ENCODE measurements at regions not wholly inside any gene's neighbourhood (a gene's known extent, or its start where the extent isn't known, plus 50 kb on each side); places are given as distances from the start of the nearest gene placed in this dataset.
"Not testable (repeated sequence)": the region's sequence is repeated elsewhere in the genome, so short reads cannot be mapped to it uniquely, and the experiment has no call there.

- not testable (repeated sequence) for FAIRE-seq
Measured at GRCh38 chr7:135872861-135873260, 104.3 kb downstream of the MTPN start.

DNA sequence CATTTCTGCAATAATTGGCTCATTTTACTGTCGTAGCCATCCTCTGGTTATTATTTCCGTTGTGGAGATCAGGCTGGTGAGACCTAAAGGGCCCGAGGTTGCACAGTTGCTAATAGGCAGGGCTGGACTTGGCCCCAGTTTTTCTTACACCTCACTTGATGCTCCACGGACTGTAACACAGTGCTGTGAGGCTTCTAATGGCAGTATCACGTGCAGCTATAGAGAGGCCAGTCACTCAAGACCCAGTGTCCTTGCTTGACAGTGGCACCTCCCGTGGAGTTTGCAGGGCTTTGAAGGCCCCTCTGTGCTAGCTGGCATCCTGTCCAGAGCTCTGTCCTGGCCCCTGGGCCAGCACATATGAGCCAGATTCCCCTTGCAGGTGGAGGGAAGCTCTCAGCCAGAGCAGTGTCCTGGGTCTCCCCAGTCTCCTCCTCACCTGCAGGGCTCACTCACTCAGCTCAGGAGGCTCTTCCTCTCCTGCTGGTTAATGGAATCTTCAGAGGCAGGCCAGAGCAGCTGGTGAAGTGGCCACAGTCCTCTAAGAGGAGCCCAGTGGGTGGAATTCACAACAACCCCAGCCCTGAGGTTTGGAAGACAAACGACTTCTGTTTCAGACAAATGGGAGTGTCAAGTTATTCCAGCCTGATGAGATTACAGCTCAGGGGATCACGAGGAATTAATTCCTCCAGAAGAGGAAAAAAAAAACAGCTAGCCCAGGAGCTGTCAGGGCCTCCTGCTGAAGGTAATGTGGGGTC, 114.2 kb upstream of the FAM180A start:
- FAIRE-seq = no peak

GRCh38 chr7:135859538-135859937, 110.9 kb upstream of the FAM180A start:
- no peak for FAIRE-seq

DNA sequence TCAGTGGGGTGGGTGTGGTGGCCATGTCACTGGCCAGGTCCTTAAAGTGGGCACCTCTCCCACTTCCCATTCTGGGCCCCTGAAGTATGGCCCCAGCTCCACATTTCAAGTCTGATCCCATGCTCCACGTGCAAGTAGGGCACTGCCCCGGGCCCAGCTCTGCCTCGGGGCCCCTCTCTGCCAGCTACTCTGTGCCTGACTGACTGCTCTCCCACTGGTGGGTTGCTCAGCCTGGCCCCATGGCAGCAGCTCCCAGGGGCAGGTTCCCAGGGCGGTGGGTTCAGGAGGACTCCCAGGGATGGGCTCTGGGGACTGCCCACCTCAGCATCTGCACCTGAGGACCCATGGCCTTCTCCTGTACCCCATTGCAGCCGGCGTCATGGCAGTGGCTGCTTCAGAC, 110.2 kb upstream of the FAM180A start:
- FAIRE-seq = no peak

- no peak for FAIRE-seq
Measured at GRCh38 chr7:135858379-135858778, 109.8 kb upstream of the FAM180A start.

GRCh38 chr7:135857519-135858274, 109.1 kb upstream of the FAM180A start:
- no peak for FAIRE-seq

DNA sequence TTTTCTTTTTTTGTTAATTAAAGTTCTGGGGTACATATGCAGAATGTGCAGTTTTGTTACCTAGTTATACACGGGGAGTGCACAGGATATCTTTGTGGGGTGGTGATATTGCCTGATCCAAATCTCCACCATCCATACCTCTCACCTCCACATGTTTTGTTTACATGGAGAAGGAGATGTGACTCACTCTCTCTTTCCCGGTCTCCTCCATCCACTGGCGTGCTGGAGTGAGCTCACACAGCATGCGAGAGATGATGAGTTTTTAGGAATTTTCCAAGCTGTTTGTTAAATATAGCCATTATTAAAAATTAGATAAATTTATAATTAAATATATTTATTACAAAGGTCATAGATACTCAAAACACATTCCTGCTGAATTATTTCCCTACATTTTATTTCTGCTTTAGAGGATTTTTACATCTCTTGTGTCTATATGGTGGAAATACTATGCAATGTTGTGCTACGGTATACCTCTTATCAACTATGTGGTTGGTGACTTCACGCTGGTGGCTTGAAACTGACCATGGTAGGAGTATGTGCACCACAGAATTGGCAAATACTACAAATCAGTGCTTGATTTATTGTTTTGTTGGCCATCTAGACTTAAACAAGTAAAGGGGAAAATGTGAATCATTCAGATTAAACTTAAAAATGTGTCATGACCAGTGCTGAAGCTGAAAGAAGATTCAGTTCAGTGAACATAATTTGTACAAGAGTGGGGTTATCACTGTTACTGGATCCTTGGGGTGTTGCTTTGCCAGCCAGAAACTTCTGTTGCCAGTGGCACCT, 107.9 kb upstream of the FAM180A start:
- no peak for FAIRE-seq

DNA sequence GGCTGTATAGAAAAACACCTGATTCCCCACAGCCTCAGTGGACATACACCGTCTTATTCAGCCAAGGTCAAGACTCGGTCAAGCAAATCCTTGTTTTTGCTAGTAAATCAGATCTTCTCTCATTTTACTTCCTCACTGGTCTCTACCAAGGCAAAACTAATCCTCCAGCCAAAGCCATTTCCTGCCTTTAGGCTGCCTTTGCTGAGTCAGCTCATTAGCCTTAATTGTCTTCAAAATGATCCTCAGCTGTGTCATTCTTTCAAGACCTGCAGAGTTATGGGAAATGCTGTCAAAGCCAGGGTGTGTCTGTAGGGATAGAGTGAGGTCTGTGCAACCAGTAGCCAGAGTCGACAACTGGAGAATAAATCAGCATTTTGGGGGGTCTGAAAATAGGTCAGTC, 107.2 kb upstream of the FAM180A start:
- FAIRE-seq = no peak

DNA sequence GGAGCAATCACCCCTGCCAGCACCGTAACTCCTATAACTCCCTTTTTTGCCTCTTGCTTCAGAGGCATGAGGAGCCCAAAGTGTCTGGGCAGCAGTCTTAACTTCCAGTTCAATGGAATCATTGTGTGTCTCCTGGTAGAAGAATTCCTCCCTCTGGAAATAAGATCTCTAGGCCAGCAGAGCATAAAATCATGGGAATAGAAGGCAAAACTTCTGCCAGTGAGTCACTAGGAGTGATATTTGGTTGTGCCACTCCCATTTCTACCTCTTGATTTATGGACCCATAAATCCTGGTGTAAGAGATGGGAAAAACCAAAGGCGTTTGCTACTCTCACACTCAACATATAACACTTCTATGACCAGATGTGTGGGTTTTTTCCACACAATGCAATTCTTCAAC, 104.9 kb upstream of the FAM180A start:
- no peak for FAIRE-seq

DNA sequence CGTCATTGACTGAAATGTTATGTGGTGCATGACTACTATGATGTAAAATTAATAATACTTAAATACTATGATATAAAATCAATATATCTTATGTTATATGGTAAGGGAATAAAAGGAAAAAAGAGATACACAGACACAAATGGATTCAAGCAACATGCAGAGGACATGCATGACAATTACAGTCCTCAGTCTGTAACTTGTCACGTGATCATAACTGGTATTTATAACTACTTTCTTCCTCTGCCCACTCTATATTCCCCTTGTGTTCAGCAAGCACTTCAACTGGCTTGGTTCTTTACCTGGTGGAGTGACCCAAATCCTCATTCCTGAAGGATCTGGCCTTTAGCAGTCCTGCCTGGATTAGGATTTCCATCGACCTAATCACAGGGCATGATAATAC, 104.4 kb upstream of the FAM180A start:
- no peak for FAIRE-seq

- FAIRE-seq = no peak
Measured at GRCh38 chr7:135847242-135847641, 98.6 kb upstream of the FAM180A start.

GRCh38 chr7:135846339-135846738, 97.7 kb upstream of the FAM180A start:
- FAIRE-seq = no peak

GRCh38 chr7:135845415-135846075, 96.9 kb upstream of the FAM180A start:
- FAIRE-seq = no peak

DNA sequence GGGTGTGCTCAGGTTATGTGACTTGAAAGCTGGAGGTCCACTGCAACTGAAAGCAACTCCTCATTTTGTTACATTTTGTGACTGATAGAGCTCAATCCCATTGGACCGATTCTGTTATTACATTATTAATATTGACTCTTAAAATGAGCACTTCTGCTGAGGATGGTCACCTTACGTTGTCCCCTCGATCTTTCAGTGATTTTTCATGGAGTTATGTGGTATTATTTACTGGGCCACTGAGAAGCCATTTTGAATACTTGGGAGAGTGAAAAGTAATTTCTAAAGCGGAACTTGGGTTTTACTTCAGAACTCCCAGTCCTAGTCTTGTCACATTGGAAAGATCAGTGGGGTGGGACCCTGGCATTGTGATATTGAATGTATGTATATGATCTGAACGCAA, 96.3 kb upstream of the FAM180A start:
- FAIRE-seq = no peak

DNA sequence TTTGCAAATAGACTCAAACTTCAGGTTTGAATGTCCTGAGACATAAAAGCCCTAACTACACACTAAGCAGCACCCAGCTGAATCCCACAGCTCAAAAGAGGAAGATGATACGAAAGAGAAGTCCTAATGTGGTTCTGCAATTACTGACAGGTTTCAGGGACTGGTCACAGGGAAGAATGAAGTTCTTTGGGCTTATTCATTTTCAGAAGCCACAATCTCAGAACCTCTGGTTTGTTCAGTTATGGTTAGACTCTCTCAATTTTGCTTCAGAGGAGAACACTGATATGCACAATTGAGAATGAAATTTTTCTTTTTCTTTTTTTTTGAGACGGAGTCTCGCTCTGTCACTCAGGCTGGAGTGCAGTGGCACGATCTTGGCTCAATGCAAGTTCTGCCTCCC, 94.6 kb upstream of the FAM180A start:
- no peak for FAIRE-seq

DNA sequence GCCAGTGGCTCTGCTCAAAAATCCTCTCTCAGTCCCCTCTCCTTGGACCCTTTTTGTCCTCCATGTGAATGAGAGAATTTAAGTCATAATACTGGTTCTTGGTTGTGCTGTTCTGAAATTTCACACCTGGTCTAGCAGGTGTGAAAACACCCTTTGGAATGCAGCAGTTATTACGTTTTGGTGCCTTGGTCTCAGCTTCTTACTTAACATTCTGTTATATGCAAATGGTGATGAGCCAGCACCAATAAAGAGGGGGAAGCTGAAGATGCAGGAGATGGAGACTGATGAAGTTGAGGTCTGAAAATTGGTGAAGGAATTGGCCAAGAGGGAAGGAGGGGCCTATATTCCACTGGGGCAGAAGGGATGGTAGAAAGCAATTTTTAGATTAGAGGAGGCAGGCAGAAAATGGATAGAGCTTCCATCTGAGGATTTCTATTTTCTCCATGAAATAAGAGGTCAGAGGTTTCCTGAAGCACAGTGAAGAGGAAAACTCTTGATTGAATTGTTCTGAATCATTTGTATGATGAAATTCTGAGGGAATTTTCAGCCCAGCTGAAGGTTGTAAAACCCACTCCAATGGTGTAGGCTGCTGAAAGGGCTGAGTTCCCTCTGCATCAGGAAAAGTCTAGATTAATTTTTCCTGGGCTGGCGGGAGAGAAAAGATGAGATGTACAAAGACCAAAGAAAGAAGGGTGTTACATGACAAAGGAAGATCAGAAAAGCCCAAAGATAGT, 94.0 kb upstream of the FAM180A start:
- FAIRE-seq = no peak

- no peak for FAIRE-seq
Measured at GRCh38 chr7:135840591-135840990, 92.0 kb upstream of the FAM180A start.

- no peak for FAIRE-seq
Measured at GRCh38 chr7:135837675-135838074, 89.1 kb upstream of the FAM180A start.

GRCh38 chr7:135834266-135834665, 85.7 kb upstream of the FAM180A start:
- FAIRE-seq = no peak

- FAIRE-seq = no peak
Measured at GRCh38 chr7:135833642-135834041, 85.0 kb upstream of the FAM180A start.

DNA sequence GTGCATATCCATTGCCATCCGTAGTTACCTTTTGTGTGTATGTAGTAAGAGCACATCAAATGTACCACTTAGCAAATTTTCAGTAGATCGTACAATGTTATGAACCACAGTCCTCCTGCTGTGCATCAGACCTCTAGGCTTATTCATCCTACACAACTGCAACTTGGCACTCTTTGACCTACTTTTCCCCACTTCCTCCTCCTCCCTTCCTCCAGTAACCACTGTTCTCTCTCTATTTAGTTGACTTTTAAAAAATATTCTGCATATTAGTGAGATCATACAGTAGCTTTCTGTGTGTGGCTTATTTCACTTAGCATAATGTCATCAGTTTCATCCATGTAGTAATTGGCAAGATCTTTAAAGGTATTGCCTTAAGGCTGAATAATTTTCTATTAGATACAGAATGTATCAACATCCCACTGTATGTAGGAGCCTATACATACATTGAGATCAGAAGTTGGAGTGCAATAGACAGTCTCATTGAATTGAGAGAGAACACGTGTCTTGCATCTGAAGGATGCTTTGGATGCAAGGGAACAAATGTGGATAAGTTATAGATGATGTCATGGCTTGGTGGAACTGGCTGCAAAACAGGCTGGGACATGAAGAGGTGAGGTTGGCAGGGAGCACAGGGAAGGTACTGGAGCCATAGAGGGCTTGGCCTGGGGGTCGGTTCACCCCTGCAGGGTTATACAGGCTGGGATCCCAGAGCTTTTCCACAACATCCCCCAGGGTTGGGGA, 83.0 kb upstream of the FAM180A start:
- FAIRE-seq = no peak

- no peak for FAIRE-seq
Measured at GRCh38 chr7:135828604-135829003, 80.0 kb upstream of the FAM180A start.

Measured in G401.6 (cell line).